ENCODE measurements at regions not wholly inside any gene's neighbourhood (a gene's known extent, or its start where the extent isn't known, plus 50 kb on each side); places are given as distances from the start of the nearest gene placed in this dataset.

DNA sequence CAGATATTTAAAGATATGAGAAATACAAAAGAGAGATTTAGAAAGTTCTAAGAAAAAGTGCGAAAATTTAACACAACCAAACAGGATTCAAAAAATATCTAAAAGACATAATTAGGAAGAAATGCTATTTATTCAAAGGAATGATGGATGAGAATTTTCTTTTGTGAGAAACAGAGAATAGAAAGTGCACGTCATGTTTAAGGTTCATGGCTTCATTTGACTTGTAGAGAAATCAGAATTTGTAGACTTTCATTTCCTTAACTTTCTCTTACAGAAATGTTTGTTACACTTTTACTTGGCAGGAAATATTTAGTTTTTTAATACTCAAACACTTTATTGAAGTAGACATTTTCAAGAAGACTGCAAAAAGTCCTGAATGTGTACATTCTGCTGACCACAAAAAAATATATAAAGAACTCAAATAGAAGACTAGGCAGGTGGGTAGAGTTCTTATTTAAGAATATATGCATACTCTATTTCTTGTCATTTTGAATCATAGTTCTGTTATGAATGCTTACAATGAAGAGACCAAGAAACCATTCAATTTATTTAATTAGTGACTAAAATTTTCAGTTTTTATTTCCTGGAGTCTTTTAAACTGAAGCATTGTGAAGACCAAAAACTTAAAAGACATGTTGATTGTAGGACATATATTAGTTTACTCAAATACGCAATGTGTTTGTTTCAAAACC lies 710.5 kb upstream of the HS3ST5 start:
- no peak overlapping the region for H3K27ac ChIP-seq (ENCODE audit: extremely low read depth, low read depth, low read length)

More for the DNA sequence above, 710.5 kb upstream of the HS3ST5 start:
- Histone ChIP-seq H3K4me3 (no peak overlapping the region), H3K9me1 (ENCODE audit: control insufficient read depth, insufficient read depth, low read length) (no peaks in the 10 kb centered on the region), H3K79me2 (ENCODE audit: control insufficient read depth, insufficient read depth, low read length) (no peaks in the 10 kb centered on the region), H3K9me3 (replicated peaks; ENCODE audit: control insufficient read depth, insufficient read depth, low read depth, low read length) (no peaks in the 10 kb centered on the region), H4K20me1 (replicated peaks; ENCODE audit: control insufficient read depth, insufficient read depth, low read length) (no peaks in the 10 kb centered on the region), H3K4me1 (replicated peaks in 1 of 2; ENCODE audit: control insufficient read depth in 2 of 2, insufficient read depth in 2 of 2, low read length in 2 of 2) (no peaks in the 10 kb centered on the region), H3K27me3 (ENCODE audit: control insufficient read depth in 2 of 2, insufficient read depth in 2 of 2, low read length in 2 of 2) (no peaks in the 10 kb centered on the region), H2AFZ (ENCODE audit: low read depth, low read length) (no peak overlapping the region), H3K9ac (ENCODE audit: insufficient read depth in 1 of 2, low read depth in 2 of 2, low read length in 2 of 2) (no peak overlapping the region), H3K4me2 (ENCODE audit: insufficient read depth, low read length) (no peak overlapping the region), H3K36me3 (ENCODE audit: control insufficient read depth, insufficient read depth, low read length) (no peaks in the 10 kb centered on the region)
- no peak for ATAC-seq
- ChIA-PET POLR2A (no interaction called here), CTCF (ENCODE audit: low intra/inter-chr PET ratio) (no interaction called here)
- no peak for FAIRE-seq
- in situ Hi-C loops (cut with MboI) (no loop called here), intact Hi-C loops (cut with micrococcal nuclease) (no loop called here)
- TF ChIP-seq ATF1 (CRISPR knock-in tag; IDR thresholded peaks at IDR 0.05) (no peak), ATF1 (tag; IDR thresholded peaks at IDR 0.05) (no peak), ZNF780A (CRISPR knock-in tag; IDR thresholded peaks at IDR 0.05) (no peak), STAT5B (CRISPR knock-in tag; IDR thresholded peaks at IDR 0.05) (no peak), MAFF (IDR thresholded peaks at IDR 0.05; ENCODE audit: low read length) (no peak), RBM25 (IDR thresholded peaks at IDR 0.05; ENCODE audit: low read depth, low read length, severe bottlenecking) (no peak), CEBPB (tag; IDR thresholded peaks at IDR 0.05) (no peak), CBFB (CRISPR knock-in tag; IDR thresholded peaks at IDR 0.05) (no peak), HSF4 (CRISPR knock-in tag; IDR thresholded peaks at IDR 0.05; ENCODE audit: borderline replicate concordance) (no peak), ZNF133 (CRISPR knock-in tag; IDR thresholded peaks at IDR 0.05) (no peak), CREB1 (IDR thresholded peaks at IDR 0.05) (no peak), CREB1 (CRISPR knock-in tag; IDR thresholded peaks at IDR 0.05) (no peak), NCOR1 (IDR thresholded peaks at IDR 0.05) (no peak), SNRNP70 (optimal IDR thresholded peaks at IDR 0.05; ENCODE audit: low read depth, low read length) (no peak), SAP30 (IDR thresholded peaks at IDR 0.05; ENCODE audit: borderline replicate concordance, insufficient read depth, low read depth, low read length, poor library complexity, severe bottlenecking) (no peak), POLR3A (IDR thresholded peaks at IDR 0.05; ENCODE audit: borderline replicate concordance, extremely low read depth, insufficient read depth, insufficient read length) (no peak)
- TF ChIP-seq, protein P1, sequence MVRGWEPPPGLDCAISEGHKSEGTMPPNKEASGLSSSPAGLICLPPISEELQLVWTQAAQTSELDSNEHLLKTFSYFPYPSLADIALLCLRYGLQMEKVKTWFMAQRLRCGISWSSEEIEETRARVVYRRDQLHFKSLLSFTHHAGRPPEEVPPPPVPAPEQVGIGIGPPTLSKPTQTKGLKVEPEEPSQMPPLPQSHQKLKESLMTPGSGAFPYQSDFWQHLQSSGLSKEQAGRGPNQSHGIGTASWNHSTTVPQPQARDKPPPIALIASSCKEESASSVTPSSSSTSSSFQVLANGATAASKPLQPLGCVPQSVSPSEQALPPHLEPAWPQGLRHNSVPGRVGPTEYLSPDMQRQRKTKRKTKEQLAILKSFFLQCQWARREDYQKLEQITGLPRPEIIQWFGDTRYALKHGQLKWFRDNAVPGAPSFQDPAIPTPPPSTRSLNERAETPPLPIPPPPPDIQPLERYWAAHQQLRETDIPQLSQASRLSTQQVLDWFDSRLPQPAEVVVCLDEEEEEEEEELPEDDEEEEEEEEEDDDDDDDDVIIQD (CRISPR knock-in tag; IDR thresholded peaks at IDR 0.05) = no peak
- TF ChIP-seq, protein P2, sequence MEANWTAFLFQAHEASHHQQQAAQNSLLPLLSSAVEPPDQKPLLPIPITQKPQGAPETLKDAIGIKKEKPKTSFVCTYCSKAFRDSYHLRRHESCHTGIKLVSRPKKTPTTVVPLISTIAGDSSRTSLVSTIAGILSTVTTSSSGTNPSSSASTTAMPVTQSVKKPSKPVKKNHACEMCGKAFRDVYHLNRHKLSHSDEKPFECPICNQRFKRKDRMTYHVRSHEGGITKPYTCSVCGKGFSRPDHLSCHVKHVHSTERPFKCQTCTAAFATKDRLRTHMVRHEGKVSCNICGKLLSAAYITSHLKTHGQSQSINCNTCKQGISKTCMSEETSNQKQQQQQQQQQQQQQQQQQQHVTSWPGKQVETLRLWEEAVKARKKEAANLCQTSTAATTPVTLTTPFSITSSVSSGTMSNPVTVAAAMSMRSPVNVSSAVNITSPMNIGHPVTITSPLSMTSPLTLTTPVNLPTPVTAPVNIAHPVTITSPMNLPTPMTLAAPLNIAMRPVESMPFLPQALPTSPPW (CRISPR knock-in tag; IDR thresholded peaks at IDR 0.05) = no peak
- TF ChIP-seq, protein P3, sequence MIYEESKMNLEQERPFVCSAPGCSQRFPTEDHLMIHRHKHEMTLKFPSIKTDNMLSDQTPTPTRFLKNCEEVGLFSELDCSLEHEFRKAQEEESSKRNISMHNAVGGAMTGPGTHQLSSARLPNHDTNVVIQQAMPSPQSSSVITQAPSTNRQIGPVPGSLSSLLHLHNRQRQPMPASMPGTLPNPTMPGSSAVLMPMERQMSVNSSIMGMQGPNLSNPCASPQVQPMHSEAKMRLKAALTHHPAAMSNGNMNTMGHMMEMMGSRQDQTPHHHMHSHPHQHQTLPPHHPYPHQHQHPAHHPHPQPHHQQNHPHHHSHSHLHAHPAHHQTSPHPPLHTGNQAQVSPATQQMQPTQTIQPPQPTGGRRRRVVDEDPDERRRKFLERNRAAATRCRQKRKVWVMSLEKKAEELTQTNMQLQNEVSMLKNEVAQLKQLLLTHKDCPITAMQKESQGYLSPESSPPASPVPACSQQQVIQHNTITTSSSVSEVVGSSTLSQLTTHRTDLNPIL (CRISPR knock-in tag; IDR thresholded peaks at IDR 0.05) = no peak
- no peak for DNase-seq (ENCODE audit: extremely low read depth in 1 of 4, low spot score in 3 of 4)
- WGBS (ENCODE audit: insufficient coverage, low coverage, missing lambda C conversion rate) = 2% methylated on average over 3 of the region's 3 CpGs
- no TSS peak for BruUV-seq (replicated peaks)

Measured in K562 (cell line).